T-helper 1 cell treated with Interleukin-12 subunit alpha and Interleukin-12 subunit beta and Interleukin-4 antibody, amounts not matched to agents 30 ng/mL and 1 ng/mL, for 36 hours (primary cell): ENCODE measurements at regions not wholly inside any gene's neighbourhood (a gene's known extent, or its start where the extent isn't known, plus 50 kb on each side); places are given as distances from the start of the nearest gene placed in this dataset.

Experiments used
- intact Hi-C: fragments of 100-400 bp; cut with micrococcal nuclease; formaldehyde crosslinking; loops from one replicate; pipeline ENCODE4 v1.15.1; 2024

- intact Hi-C loops: no loop called here
These were observed 183.1 kb upstream of the SH3BP4 start for GRCh38 chr2:234768608-234769196.

- intact Hi-C loops: no loop called here
These were observed 186.5 kb upstream of the SH3BP4 start for GRCh38 chr2:234765279-234765678.

- intact Hi-C loops: no loop called here
These were observed 187.4 kb upstream of the SH3BP4 start for GRCh38 chr2:234764372-234764771.

GRCh38 chr2:234763002-234763873 lies 188.6 kb upstream of the SH3BP4 start:
- intact Hi-C loops: no loop called here

DNA sequence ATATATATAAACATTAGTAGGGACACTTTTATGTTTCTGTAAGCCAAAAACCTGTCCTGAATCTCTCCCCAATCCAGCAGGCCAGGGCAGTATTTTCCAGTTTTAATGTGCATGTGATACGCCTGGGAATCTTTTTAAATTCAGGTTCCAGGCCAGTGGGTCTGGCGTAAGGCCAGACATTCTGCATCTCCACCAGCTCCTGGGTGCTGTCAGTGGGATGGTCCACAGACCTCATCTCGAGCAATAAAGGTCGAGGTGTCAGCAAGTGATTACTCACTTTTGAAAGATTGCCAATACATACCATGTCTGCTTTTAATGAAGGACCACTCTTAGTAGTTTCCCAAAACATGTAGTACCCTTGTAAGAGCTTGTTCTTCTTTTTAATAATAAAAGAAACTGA lies 189.9 kb upstream of the SH3BP4 start:
- intact Hi-C loops: no loop called here

- intact Hi-C loops: no loop called here
These were observed 197.7 kb upstream of the SH3BP4 start for GRCh38 chr2:234754126-234754525.

DNA sequence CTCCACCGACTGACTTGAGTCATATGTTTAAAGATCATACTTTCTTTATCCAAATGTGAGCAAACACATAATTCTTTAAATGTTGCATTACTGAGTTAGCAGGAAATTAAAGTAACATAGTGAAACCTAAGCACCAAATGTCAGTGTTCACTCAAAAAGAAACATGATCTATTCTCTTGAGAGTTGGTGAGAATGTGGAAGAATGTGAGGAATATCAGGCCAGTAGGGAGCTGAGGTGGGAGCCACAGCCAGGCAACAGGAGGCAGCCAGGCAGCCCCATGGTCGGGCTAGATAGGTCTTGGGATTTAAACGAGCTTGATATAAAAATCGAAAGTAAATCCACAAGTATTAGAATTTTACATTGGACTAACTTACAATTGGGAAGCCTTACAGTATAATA lies 198.1 kb upstream of the SH3BP4 start:
- intact Hi-C loops: no loop called here

GRCh38 chr2:234752966-234753365 lies 198.9 kb upstream of the SH3BP4 start:
- intact Hi-C loops: no loop called here

DNA sequence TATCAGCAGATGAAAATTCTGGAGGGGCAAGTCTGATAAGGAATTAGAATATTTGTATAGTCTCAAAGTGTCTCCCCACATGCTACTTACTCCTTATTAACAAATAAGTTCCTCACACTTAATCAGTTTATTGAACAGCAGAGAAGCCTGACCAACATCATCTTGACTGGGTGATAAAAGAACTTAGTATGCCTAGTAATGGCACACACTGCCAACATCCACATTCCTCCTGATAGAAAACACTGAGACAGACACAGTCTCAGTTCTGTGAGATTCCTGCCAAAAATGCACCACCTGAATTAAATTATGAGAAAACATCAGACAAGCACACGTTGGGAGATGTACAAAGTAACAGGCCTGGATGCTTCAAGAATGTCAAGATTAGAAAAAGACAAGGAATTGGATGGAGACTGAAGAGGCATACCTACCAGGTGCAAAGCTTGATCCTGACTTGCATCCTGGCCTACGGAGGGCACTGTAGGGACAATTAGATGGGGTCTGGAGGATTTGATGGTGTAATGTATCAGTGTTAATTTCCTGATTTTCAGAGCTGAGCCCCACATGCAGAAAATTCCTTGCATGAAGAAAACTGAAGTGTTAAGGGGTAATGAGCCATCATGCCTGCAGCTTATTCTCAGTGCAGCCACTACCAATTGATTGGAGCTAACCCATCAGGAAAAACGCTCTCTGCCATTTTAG lies 200.4 kb upstream of the SH3BP4 start:
- intact Hi-C loops: no loop called here

- intact Hi-C loops: no loop called here
These were observed 203.8 kb upstream of the SH3BP4 start for GRCh38 chr2:234747833-234748559.

GRCh38 chr2:234747032-234747431 lies 204.8 kb upstream of the SH3BP4 start:
- intact Hi-C loops: no loop called here

DNA sequence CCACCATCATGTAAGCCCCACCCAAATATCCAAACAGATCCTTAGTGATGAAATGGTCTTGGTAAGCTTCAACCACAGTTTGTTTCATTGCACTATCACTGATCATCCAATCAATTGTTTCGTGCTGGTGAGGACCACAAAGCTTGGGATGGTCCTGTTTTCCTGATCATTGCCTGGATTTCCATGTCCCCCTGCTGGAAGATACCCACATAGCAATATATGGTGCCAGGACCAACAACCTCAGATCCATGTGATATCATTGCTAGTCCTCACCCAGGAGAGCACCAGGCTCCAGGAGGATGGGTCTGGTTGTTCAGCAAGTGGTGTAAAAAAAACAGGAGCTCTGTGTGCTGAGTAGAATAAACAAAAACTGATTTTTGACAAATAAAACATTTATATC lies 206.5 kb upstream of the SH3BP4 start:
- intact Hi-C loops: no loop called here

GRCh38 chr2:234741976-234742375 lies 209.8 kb upstream of the SH3BP4 start:
- intact Hi-C loops: no loop called here

GRCh38 chr2:234739061-234739460 lies 212.8 kb upstream of the SH3BP4 start:
- intact Hi-C loops: no loop called here

DNA sequence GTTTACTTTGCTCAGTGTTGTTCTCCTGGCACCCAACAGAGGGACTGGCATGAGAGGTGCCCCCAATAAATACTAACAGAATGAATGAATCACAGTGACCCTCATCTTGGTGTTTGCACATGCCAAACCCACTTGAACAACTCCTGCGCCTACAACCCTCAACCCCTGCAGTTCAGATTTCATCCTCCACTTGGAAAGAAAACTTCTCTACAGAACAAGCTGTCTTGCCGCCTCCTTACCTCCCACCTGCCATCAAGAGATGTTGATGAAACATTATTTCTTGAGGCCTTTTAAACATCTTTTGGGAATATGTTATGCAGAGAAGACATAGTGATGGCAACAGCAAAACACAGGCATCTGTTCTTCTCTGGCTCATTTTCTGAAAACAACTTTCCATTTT lies 216.0 kb upstream of the SH3BP4 start:
- intact Hi-C loops: no loop called here

DNA sequence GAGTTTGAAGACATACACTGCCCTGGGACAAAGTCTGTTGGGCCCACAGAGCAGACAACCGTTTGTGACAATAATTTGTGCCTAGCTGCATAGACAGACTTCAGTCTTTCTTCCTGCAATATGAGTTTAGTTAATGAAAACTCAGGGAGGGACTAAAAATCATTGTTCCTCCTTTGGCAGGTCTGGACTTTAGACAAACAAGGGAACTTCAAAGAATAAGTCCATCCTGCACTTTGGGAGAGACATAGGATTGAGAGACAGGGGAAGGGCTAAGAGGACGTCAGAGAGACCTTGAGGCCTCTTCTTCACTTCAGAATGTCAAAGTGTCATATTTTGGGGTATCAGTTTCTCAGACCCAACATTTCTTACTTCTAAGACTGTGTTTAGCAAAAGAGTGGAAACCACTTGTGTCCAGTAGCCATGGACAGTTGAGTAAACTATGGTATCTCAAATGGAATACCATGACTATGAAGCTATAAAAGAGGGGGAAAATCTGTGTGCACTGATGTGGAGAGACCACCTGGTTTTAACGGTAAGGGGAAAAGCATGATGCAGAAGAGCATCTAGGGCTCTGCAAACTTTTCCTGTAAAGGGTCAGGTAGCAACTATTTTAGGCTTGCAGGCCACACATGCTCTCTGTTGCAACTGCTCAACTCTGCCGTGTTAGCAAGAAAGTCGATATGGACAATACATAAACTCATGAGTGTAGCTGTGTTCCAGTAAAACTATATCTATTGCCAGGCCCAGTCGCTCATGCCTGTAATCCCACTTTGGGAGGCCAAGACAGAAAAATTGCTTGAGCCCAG lies 217.8 kb upstream of the SH3BP4 start:
- intact Hi-C loops: no loop called here

DNA sequence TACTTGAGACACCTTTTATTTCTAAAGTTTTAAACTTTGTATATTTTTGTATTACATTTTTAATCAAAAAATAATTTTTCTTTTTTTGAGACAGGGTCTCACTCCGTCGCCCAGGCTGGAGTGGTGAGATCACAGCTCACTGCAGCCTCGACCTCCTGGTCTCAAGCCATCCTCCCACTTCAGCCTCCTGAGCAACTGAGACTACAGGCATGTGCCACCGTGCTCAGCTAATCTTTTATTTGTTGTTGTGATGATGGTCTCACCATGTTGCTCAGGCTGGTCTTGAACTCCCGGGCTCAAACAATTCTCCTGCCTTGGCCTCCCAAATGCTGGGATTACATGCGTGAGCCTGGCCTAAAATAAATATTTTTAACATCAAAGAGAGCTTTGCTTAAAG lies 218.7 kb upstream of the SH3BP4 start:
- intact Hi-C loops: no loop called here

DNA sequence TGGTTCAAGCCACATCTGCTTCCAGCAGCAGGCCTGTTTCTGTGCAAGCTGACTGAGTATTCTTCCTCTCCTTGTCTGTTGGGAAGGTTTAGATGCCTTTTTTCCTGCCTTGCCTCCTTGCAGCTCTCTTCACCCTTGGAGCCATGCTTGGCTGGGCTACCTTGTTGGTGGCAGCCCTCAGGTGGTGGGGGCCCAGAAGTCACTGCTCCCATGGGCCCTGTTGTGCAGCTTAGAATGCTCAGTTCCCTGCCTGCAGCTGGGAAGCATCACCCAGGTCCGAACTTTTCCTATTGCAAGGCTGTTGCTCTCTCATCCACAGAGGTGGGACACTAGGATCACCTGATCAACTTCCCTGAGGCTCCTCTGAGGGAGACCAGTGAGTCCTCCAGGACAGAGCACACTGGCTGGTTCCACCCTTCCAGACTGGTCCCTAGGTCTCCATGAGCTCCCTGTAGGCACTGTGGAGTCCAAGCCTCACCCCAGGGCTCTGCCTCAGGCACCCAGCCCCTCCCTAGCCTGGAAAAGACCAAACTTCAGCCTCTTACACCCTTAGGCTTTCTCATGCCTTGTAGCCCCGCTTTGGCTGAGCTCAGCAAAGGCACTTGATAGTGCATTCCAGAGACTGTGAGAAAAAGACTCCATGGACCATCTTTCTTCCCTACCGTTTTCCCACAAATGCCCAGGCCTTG lies 219.3 kb upstream of the SH3BP4 start:
- intact Hi-C loops: no loop called here

- intact Hi-C loops: no loop called here
These were observed 220.6 kb upstream of the SH3BP4 start for GRCh38 chr2:234731236-234731635.

DNA sequence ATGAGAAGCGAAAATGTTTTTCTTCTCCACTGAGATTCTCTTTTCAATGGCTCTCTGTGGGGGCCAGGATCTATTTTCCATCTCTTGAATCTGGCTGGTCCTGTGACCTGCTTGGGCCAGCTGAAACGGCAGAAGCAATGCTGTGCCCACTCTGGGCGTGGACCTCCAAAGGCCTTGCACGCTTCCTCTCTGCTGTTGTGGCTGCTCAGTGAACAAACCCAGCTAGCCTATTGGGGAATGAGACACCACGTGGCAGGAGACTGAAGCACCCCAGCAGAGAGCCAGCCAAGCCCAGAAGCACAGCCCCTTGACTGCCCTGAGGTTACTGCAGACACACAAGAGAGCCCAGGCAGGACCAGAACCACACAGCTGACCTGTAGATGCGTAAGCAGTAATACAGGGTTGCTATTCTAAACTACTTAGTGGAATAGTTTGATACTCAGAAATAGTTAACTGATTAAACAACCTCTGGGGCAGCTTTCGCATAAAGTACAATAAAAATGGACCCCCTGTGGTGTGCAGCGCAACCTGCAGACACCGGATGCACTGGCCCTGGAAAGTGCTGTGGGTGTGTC lies 221.7 kb upstream of the SH3BP4 start:
- intact Hi-C loops: no loop called here
